Naive thymus-derived CD4-positive, alpha-beta T cell (primary cell): ENCODE measurements at regions not wholly inside any gene's neighbourhood (a gene's known extent, or its start where the extent isn't known, plus 50 kb on each side); places are given as distances from the start of the nearest gene placed in this dataset.

ENCODE experiments used
- ATAC-seq: fragments of 150-1000 bp; cut with Tn5 transposase; 2 replicates; pipeline ENCODE4 v1.10.0; 2021; ENCODE audit warnings: mild to moderate bottlenecking, moderate library complexity
- CTCF ChIA-PET: fragments of 350-600 bp; sonication (Branson Sonifier 250); formaldehyde crosslinking; loops from one replicate; lab custom pipeline; 2021; ENCODE audit warnings: antibody characterized with exemption; lab: Charles Lee
- POLR2A ChIA-PET: fragments of 350-600 bp; sonication (Branson Sonifier 250); formaldehyde crosslinking; loops from one replicate; lab custom pipeline; 2021; ENCODE audit warnings: antibody characterized with exemption, inconsistent platforms; lab: Charles Lee
- DNase-seq, 9 donors: peaks; one replicate each; pipeline versions ENCODE4 v3.0.0 to v3.0.0-alpha.2; 2020 to 2022; ENCODE audit warnings: mixed read lengths in 1 of 9
- H3K27ac ChIP-seq: one replicate; pipeline ENCODE4 v1.7.0; 2013; ENCODE audit warnings: mild to moderate bottlenecking, low read depth, low read length, moderate library complexity
- H3K27me3 ChIP-seq, 2 donors: one replicate each; pipeline ENCODE4 v1.7.0; 2013; ENCODE audit warnings: low read length in 2 of 2, mild to moderate bottlenecking in 2 of 2, moderate library complexity in 2 of 2; ENCODE audit not compliant: control insufficient read depth in 2 of 2, insufficient read depth in 2 of 2
- H3K36me3 ChIP-seq, 3 experiments: 1 replicate in 2 of 3; 2 replicates in 1 of 3; pipeline ENCODE4 v1.7.0; 2013; ENCODE audit warnings: low read length in 3 of 3, mild to moderate bottlenecking in 3 of 3, moderate library complexity in 1 of 3; ENCODE audit not compliant: insufficient read depth in 3 of 3, control insufficient read depth in 2 of 3
- H3K4me1 ChIP-seq, 2 donors: one replicate each; pipeline ENCODE4 v1.7.0; 2013; ENCODE audit warnings: low read length in 2 of 2, mild to moderate bottlenecking in 2 of 2, moderate library complexity in 1 of 2; ENCODE audit not compliant: control insufficient read depth in 2 of 2, insufficient read depth in 2 of 2
- H3K4me3 ChIP-seq: 2 replicates; pipeline ENCODE4 v1.7.0; 2013; ENCODE audit warnings: mild to moderate bottlenecking, low read length
- H3K9me3 ChIP-seq, 3 experiments: 1 replicate in 2 of 3; 2 replicates in 1 of 3; pipeline ENCODE4 v1.7.0; 2013; ENCODE audit warnings: low read length in 3 of 3; ENCODE audit not compliant: control insufficient read depth in 2 of 3
- H3K27ac Mint-ChIP-seq, 9 donors: one replicate each; pipeline ENCODE4 v1.8.0; 2020 to 2022; ENCODE audit warnings: mixed read lengths in 9 of 9, mild to moderate bottlenecking in 8 of 9, moderate library complexity in 5 of 9, inconsistent platforms in 2 of 9
- H3K27me3 Mint-ChIP-seq, 5 donors: one replicate each; pipeline ENCODE4 v1.8.0; 2021 to 2022; ENCODE audit warnings: mixed read lengths in 5 of 5, mild to moderate bottlenecking in 1 of 5
- H3K36me3 Mint-ChIP-seq, 5 donors: one replicate each; pipeline ENCODE4 v1.8.0; 2020 to 2022; ENCODE audit warnings: mixed read lengths in 5 of 5, mild to moderate bottlenecking in 3 of 5, inconsistent platforms in 1 of 5
- H3K4me1 Mint-ChIP-seq, 7 donors: one replicate each; pipeline ENCODE4 v1.8.0; 2020 to 2022; ENCODE audit warnings: mixed read lengths in 7 of 7, mild to moderate bottlenecking in 3 of 7, inconsistent platforms in 1 of 7
- H3K4me3 Mint-ChIP-seq, 10 donors: one replicate each; pipeline ENCODE4 v1.8.0; 2020 to 2022; ENCODE audit warnings: mild to moderate bottlenecking in 10 of 10, mixed read lengths in 10 of 10, moderate library complexity in 6 of 10, inconsistent platforms in 2 of 10
- H3K9me3 Mint-ChIP-seq, 11 donors: one replicate each; pipeline ENCODE4 v1.8.0; 2020 to 2022; ENCODE audit warnings: mixed read lengths in 11 of 11, mild to moderate bottlenecking in 4 of 11, inconsistent platforms in 1 of 11, moderate library complexity in 1 of 11
- intact Hi-C, 2 donors: fragments of 100-400 bp; cut with micrococcal nuclease; formaldehyde crosslinking; loops; one replicate each; pipeline ENCODE4 v1.15.1; 2023

DNA sequence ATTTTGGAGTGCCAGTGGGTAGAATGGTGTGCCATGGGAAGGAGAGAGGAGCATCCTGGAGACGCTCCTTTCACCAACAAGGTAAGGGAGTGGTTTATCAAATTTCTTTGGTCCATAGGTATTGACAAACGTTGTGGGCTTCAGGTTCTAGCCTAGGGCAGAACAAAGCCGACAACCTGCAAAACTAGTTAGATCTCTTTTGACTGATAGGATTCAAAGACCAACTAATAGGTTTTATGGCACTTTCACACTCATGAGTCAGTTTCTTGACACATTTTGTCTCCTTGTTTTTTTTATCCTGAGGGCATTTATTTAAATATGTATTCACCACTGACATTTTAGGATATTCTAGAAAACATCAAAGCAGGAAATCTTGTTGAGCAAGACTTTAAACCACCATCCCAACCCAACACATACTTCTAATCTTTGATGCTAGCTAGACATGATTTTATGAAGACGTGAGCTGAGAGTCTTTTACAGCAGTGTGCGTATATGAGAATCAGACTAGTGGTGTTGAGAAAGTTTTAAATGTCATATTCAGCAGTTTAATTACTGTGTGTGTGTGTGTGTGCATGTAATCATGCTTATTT is 370.4 kb upstream of the HSF2 start:
- no peaks in the 10 kb centered on the region for H3K9me3 Mint-ChIP-seq
- no peaks in the 10 kb centered on the region for H3K9me3 ChIP-seq
- H3K36me3 ChIP-seq, result no peaks in the 10 kb centered on the region
- DNase-seq (no peak), ATAC-seq (no peak)
- peaks cover 0 to 6% (median 0%) of the 10 kb centered on the region in 5 donors for H3K27me3 Mint-ChIP-seq
- no peaks in the 10 kb centered on the region for H3K36me3 Mint-ChIP-seq
- CTCF ChIA-PET, result interaction anchor here (1.4 kb wide), 1 partner anchor 714 kb away, joined by 4 read pairs; no protein-coding TSS in a partner anchor
- peaks cover 0 to 23% (median 8%) of the 10 kb centered on the region in 7 donors for H3K4me1 Mint-ChIP-seq
- no peaks in the 10 kb centered on the region for H3K27me3 ChIP-seq
- H3K27ac Mint-ChIP-seq, result no peak overlapping the region
- no peak overlapping the region for H3K27ac ChIP-seq
- no peaks in the 10 kb centered on the region for H3K4me1 ChIP-seq
- POLR2A ChIA-PET, result no interaction called here
- no peak overlapping the region for H3K4me3 Mint-ChIP-seq
- no peak overlapping the region for H3K4me3 ChIP-seq
- intact Hi-C loops, result no loop called here

DNA sequence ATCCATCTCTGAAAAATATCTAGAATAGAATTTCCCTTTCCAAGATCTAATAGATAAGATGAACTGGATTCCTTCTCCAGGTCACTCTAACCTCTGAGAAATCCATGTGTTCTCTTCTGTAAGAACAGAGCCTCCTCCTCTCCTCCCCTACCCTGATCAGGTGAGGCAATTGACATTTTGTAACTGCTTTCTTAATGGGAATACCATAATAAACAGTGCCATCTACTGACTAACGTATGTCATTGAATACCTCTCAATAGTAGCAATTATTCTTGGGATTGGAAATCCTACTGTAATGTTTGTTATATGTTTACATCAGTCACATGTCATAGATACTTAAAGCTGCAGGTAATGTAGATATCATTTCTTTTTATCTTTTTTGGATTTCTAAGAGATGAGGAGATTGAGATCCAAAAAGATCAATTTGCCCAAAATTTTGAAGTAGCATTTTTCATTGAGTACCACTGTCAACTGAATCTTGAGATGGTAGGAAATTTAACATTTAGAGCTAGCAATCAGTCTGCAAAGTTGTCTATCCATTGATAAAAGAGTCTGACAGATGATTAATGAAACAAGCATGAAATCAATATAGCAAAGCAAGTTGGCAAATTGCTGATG is 365.8 kb upstream of the HSF2 start:
- no peaks in the 10 kb centered on the region for H3K36me3 Mint-ChIP-seq
- Histone ChIP-seq H3K27me3 (no peaks in the 10 kb centered on the region), H3K27ac (no peak overlapping the region), H3K36me3 (no peaks in the 10 kb centered on the region), H3K9me3 (no peaks in the 10 kb centered on the region), H3K4me3 (no peak overlapping the region), H3K4me1 (no peaks in the 10 kb centered on the region)
- CTCF ChIA-PET, result interaction anchor here (0.7 to 2.3 kb wide), 9 partner anchors 15 to 978 kb away, joined by 3 to 10 read pairs (median 5); no protein-coding TSS in a partner anchor
- POLR2A ChIA-PET, result no interaction called here
- H3K4me3 Mint-ChIP-seq, result no peak overlapping the region
- peaks cover 0 to 4% (median 0%) of the 10 kb centered on the region in 5 donors for H3K27me3 Mint-ChIP-seq
- DNase-seq (peak in 6 of 9 donors; percentile 12 to 60 (median 53)), ATAC-seq (peak; percentile 84)
- H3K27ac Mint-ChIP-seq, result no peak overlapping the region
- H3K9me3 Mint-ChIP-seq, result no peaks in the 10 kb centered on the region
- intact Hi-C loops, result loop anchor here (1.0 to 2.0 kb wide), 8 partner anchors 184 to 978 kb away; no protein-coding TSS in a partner anchor
- peaks cover 0 to 12% (median 0%) of the 10 kb centered on the region in 7 donors for H3K4me1 Mint-ChIP-seq

- Mint-ChIP-seq H3K36me3 (no peaks in the 10 kb centered on the region), H3K4me1 (peaks cover 0 to 12% (median 0%) of the 10 kb centered on the region in 7 donors), H3K4me3 (no peak overlapping the region), H3K27me3 (peaks cover 0 to 2% (median 0%) of the 10 kb centered on the region in 5 donors), H3K27ac (no peak overlapping the region), H3K9me3 (no peaks in the 10 kb centered on the region)
- ATAC-seq (no peak), DNase-seq (no peak)
- ChIA-PET CTCF (no interaction called here), POLR2A (no interaction called here)
- no peak overlapping the region for H3K4me3 ChIP-seq
- no peaks in the 10 kb centered on the region for H3K27me3 ChIP-seq
- H3K27ac ChIP-seq, result no peak overlapping the region
- no peaks in the 10 kb centered on the region for H3K36me3 ChIP-seq
- H3K9me3 ChIP-seq, result no peaks in the 10 kb centered on the region
- intact Hi-C loops, result no loop called here
- no peaks in the 10 kb centered on the region for H3K4me1 ChIP-seq
Observed at GRCh38 chr6:122035173-122035572, 364.3 kb upstream of the HSF2 start.

DNA sequence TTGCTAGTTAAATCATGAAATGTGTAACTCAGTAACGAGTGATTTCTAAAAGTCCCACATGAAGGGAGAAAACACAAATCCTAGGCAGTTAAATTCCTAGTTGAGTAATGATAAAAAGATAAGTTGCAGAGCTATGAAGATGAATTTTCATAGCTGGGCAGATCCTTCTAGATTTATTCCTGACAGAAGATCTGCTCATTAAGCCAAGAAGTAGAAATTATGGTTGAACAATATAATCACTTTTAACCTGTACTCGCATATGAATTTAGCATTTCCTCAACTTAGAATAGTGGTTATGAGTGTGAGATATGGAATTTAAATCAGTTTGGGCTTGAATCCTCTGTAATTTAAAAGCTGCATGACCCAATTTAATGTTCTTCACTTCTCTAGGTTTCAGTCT is 359.2 kb upstream of the HSF2 start:
- no peak overlapping the region for H3K4me3 Mint-ChIP-seq
- ATAC-seq (no peak), DNase-seq (no peak)
- POLR2A ChIA-PET, result no interaction called here
- no peaks in the 10 kb centered on the region for H3K36me3 Mint-ChIP-seq
- intact Hi-C loops, result no loop called here
- H3K9me3 ChIP-seq, result no peaks in the 10 kb centered on the region
- no peaks in the 10 kb centered on the region for H3K36me3 ChIP-seq
- H3K4me1 ChIP-seq, result no peaks in the 10 kb centered on the region
- H3K27ac Mint-ChIP-seq, result no peak overlapping the region
- CTCF ChIA-PET, result no interaction called here
- H3K27me3 ChIP-seq, result no peaks in the 10 kb centered on the region
- peaks cover 0 to 9% (median 3%) of the 10 kb centered on the region in 5 donors for H3K27me3 Mint-ChIP-seq
- no peak overlapping the region for H3K27ac ChIP-seq
- H3K9me3 Mint-ChIP-seq, result no peaks in the 10 kb centered on the region
- H3K4me1 Mint-ChIP-seq, result peaks cover 0 to 4% (median 0%) of the 10 kb centered on the region in 7 donors
- H3K4me3 ChIP-seq, result no peak overlapping the region

GRCh38 chr6:122042380-122042779 is 357.1 kb upstream of the HSF2 start:
- ChIA-PET POLR2A (no interaction called here), CTCF (no interaction called here)
- Mint-ChIP-seq H3K27ac (no peak overlapping the region), H3K27me3 (peaks cover 3 to 15% (median 9%) of the 10 kb centered on the region in 5 donors), H3K4me3 (no peak overlapping the region), H3K4me1 (peaks cover 0 to 4% (median 0%) of the 10 kb centered on the region in 7 donors), H3K36me3 (no peaks in the 10 kb centered on the region), H3K9me3 (no peaks in the 10 kb centered on the region)
- Histone ChIP-seq H3K9me3 (no peaks in the 10 kb centered on the region), H3K36me3 (no peaks in the 10 kb centered on the region), H3K4me3 (no peak overlapping the region), H3K27ac (no peak overlapping the region), H3K27me3 (no peaks in the 10 kb centered on the region), H3K4me1 (no peaks in the 10 kb centered on the region)
- intact Hi-C loops, result no loop called here
- no peak for ATAC-seq
- DNase-seq, result no peak

- Histone ChIP-seq H3K36me3 (no peaks in the 10 kb centered on the region), H3K27me3 (no peaks in the 10 kb centered on the region), H3K4me1 (no peaks in the 10 kb centered on the region), H3K27ac (no peak overlapping the region), H3K9me3 (no peaks in the 10 kb centered on the region), H3K4me3 (no peak overlapping the region)
- DNase-seq (no peak), ATAC-seq (peak; percentile 37)
- POLR2A ChIA-PET, result no interaction called here
- H3K4me3 Mint-ChIP-seq, result no peak overlapping the region
- H3K27ac Mint-ChIP-seq, result no peak overlapping the region
- peaks cover 3 to 15% (median 10%) of the 10 kb centered on the region in 5 donors for H3K27me3 Mint-ChIP-seq
- intact Hi-C loops, result no loop called here
- peaks cover 0 to 4% (median 0%) of the 10 kb centered on the region in 7 donors for H3K4me1 Mint-ChIP-seq
- H3K9me3 Mint-ChIP-seq, result no peaks in the 10 kb centered on the region
- CTCF ChIA-PET, result interaction anchor here (0.6 kb wide), 1 partner anchor 835 kb away, joined by 3 read pairs; no protein-coding TSS in a partner anchor
- H3K36me3 Mint-ChIP-seq, result no peaks in the 10 kb centered on the region
Observed at GRCh38 chr6:122042960-122043735, 356.3 kb upstream of the HSF2 start.
